ENCODE measurements at regions not wholly inside any gene's neighbourhood (a gene's known extent, or its start where the extent isn't known, plus 50 kb on each side); places are given as distances from the start of the nearest gene placed in this dataset.

- no peak overlapping the region for H3K4me3 Mint-ChIP-seq
- CTCF ChIA-PET: interaction anchor here (1.4 kb wide), 1 partner anchor 10 kb away, joined by 3 read pairs; no protein-coding TSS in a partner anchor
- no peak overlapping the region for H3K27ac Mint-ChIP-seq
- intact Hi-C loops (cut with micrococcal nuclease): no loop called here
- POLR2A ChIA-PET: no interaction called here
- no peaks in the 10 kb centered on the region for H3K9me3 Mint-ChIP-seq
- H3K4me1 Mint-ChIP-seq (ENCODE audit: low read depth): no peaks in the 10 kb centered on the region
- peaks cover 1% of the 10 kb centered on the region for H3K27me3 Mint-ChIP-seq
- no peak for DNase-seq
- no peaks in the 10 kb centered on the region for H3K36me3 Mint-ChIP-seq
Measured at GRCh38 chr6:145194389-145194788, 540.9 kb downstream of the EPM2A start.

DNA sequence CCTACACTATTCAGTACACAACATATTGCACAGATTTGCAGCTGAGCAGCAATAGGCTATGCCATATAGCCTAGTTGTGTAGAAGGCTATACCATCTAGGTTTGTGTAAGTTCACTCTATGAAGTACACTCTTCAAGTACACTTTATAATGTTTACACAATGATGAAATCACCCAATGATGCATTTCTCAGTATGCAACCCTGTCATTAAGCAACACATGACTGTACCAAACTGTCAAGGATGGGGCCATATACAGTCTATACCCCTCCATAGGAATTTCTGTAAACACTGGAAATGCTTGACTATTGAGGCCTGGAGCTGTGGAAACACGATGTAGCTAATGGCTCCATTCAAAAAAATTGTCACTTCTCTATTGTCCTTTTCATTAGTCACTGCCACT, 535.4 kb downstream of the EPM2A start:
- no peak overlapping the region for H3K27ac Mint-ChIP-seq
- CTCF ChIA-PET: no interaction called here
- POLR2A ChIA-PET: no interaction called here
- H3K9me3 Mint-ChIP-seq: no peaks in the 10 kb centered on the region
- DNase-seq: no peak
- intact Hi-C loops (cut with micrococcal nuclease): no loop called here
- no peaks in the 10 kb centered on the region for H3K36me3 Mint-ChIP-seq
- no peak overlapping the region for H3K4me3 Mint-ChIP-seq
- H3K4me1 Mint-ChIP-seq (ENCODE audit: low read depth): no peaks in the 10 kb centered on the region
- H3K27me3 Mint-ChIP-seq: peaks cover 3% of the 10 kb centered on the region

DNA sequence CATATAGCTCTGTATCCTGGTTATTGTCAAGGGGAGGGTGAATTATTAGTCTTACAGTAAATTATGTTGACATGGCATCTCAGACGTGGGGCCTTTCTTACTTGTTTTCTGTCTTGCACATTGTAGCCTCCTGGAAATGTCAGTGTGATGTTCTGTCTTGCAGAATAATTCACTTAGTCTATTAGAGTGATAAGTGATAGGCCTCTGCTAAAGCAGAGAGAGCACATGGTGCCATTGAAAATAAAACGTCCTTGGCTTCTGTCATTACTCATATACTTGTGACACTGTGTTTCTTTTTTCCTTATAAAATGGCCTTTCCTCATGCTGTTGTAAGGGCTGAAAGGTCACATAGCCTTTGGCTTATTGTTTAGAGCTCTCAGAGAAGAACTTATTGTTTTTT, 531.0 kb downstream of the EPM2A start:
- Mint-ChIP-seq H3K4me3 (no peak overlapping the region), H3K36me3 (no peaks in the 10 kb centered on the region), H3K27ac (no peak overlapping the region), H3K9me3 (no peaks in the 10 kb centered on the region), H3K27me3 (peaks cover 2% of the 10 kb centered on the region), H3K4me1 (ENCODE audit: low read depth) (no peaks in the 10 kb centered on the region)
- ChIA-PET CTCF (interaction anchor here (1.2 kb wide), 1 partner anchor 11 kb away, joined by 3 read pairs; no protein-coding TSS in a partner anchor), POLR2A (no interaction called here)
- DNase-seq: no peak
- intact Hi-C loops (cut with micrococcal nuclease): no loop called here

- intact Hi-C loops (cut with micrococcal nuclease): no loop called here
- Mint-ChIP-seq H3K36me3 (no peaks in the 10 kb centered on the region), H3K4me3 (no peak overlapping the region), H3K27me3 (peaks cover 2% of the 10 kb centered on the region), H3K9me3 (no peaks in the 10 kb centered on the region), H3K4me1 (ENCODE audit: low read depth) (no peaks in the 10 kb centered on the region), H3K27ac (no peak overlapping the region)
- no peak for DNase-seq
- ChIA-PET POLR2A (no interaction called here), CTCF (no interaction called here)
Measured at GRCh38 chr6:145206247-145206907, 528.9 kb downstream of the EPM2A start.

DNA sequence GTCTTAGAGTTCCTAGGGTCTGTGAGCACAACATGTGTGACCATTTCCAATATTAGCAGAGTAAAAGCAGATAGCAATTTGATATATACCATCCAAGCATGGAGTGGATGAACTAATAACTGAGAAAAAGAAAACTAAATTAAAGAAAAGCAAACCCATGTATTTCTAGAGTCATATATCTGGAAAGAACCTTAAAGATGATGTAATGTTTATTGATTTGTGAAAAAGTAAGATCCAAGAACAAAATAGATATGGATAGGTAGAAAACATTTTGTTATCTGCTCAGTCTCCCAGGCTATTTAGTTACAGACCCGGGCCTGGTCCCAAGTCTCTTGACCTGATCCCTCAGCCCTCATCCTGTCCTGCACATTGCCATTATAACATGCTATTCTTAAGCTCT, 526.8 kb downstream of the EPM2A start:
- no peak for DNase-seq
- Mint-ChIP-seq H3K36me3 (no peaks in the 10 kb centered on the region), H3K27ac (no peak overlapping the region), H3K9me3 (no peaks in the 10 kb centered on the region), H3K27me3 (no peaks in the 10 kb centered on the region), H3K4me1 (ENCODE audit: low read depth) (peaks cover 2% of the 10 kb centered on the region), H3K4me3 (no peak overlapping the region)
- intact Hi-C loops (cut with micrococcal nuclease): no loop called here
- ChIA-PET CTCF (no interaction called here), POLR2A (no interaction called here)

DNA sequence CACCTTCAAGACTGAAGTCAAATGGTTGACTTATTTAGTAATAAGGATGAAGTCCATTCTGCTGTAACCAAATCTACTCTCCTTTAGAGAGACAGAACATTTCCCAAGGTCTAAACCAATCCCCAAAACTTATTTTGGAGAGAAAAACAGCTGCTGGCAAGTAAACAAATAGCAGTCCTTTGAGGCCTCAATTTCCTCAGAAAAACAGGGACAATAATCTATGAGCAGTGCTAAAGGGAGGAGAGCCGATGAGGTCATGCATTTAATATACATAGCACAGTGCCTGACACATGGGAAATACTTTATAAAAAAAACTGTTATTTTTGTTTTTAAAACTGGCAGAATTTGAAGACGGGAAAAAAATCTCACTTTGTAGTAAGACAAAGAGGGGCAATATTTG, 526.0 kb downstream of the EPM2A start:
- intact Hi-C loops (cut with micrococcal nuclease): no loop called here
- Mint-ChIP-seq H3K27me3 (no peaks in the 10 kb centered on the region), H3K9me3 (no peaks in the 10 kb centered on the region), H3K36me3 (no peaks in the 10 kb centered on the region), H3K4me3 (no peak overlapping the region), H3K4me1 (ENCODE audit: low read depth) (peaks cover 8% of the 10 kb centered on the region), H3K27ac (no peak overlapping the region)
- DNase-seq: no peak
- CTCF ChIA-PET: no interaction called here
- POLR2A ChIA-PET: no interaction called here

- Mint-ChIP-seq H3K4me3 (no peak overlapping the region), H3K4me1 (ENCODE audit: low read depth) (peaks cover 8% of the 10 kb centered on the region), H3K27ac (no peak overlapping the region), H3K36me3 (no peaks in the 10 kb centered on the region), H3K27me3 (no peaks in the 10 kb centered on the region), H3K9me3 (no peaks in the 10 kb centered on the region)
- intact Hi-C loops (cut with micrococcal nuclease): loop anchor here (10.0 kb wide), 4 partner anchors 198 to 1108 kb away; no protein-coding TSS in a partner anchor
- POLR2A ChIA-PET: no interaction called here
- DNase-seq: no peak
- CTCF ChIA-PET: interaction anchor here (1.0 to 1.8 kb wide), 3 partner anchors 27 to 627 kb away, joined by 3 to 10 read pairs (median 4); no protein-coding TSS in a partner anchor
Measured at GRCh38 chr6:145212813-145213212, 522.5 kb downstream of the EPM2A start.

GRCh38 chr6:145213614-145214013, 521.7 kb downstream of the EPM2A start:
- no peak for DNase-seq
- H3K27ac Mint-ChIP-seq: no peak overlapping the region
- H3K36me3 Mint-ChIP-seq: no peaks in the 10 kb centered on the region
- peaks cover 8% of the 10 kb centered on the region for H3K4me1 Mint-ChIP-seq (ENCODE audit: low read depth)
- ChIA-PET CTCF (interaction anchor here (1.2 to 1.8 kb wide), 2 partner anchors 625 to 628 kb away, joined by 4 to 10 read pairs; no protein-coding TSS in a partner anchor), POLR2A (no interaction called here)
- peaks cover 2% of the 10 kb centered on the region for H3K27me3 Mint-ChIP-seq
- intact Hi-C loops (cut with micrococcal nuclease): loop anchor here (2.0 to 10.0 kb wide), 5 partner anchors 199 to 1109 kb away; no protein-coding TSS in a partner anchor
- H3K9me3 Mint-ChIP-seq: no peaks in the 10 kb centered on the region
- H3K4me3 Mint-ChIP-seq: no peak overlapping the region

DNA sequence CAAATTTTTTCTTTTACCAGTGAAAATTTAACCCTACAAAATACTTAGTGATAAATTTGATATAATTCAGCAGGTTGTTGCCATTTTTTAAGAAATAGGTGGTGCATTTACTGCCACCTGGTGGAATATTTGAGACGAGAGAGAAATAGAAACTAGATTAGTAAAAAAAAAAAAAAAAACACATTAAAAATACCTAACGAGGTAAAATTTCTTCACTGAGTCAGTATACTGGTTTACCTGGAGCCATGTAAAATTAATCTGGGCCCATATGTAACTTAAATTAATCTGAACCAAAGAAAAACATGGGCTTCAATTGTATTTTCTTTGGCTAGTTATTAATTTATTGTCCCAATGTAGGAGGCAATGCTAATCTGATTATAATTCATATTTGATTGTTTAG, 520.8 kb downstream of the EPM2A start:
- no peak overlapping the region for H3K27ac Mint-ChIP-seq
- peaks cover 8% of the 10 kb centered on the region for H3K4me1 Mint-ChIP-seq (ENCODE audit: low read depth)
- no peaks in the 10 kb centered on the region for H3K9me3 Mint-ChIP-seq
- ChIA-PET POLR2A (no interaction called here), CTCF (interaction anchor here (1.8 kb wide), 1 partner anchor 629 kb away, joined by 10 read pairs; no protein-coding TSS in a partner anchor)
- DNase-seq: no peak
- H3K36me3 Mint-ChIP-seq: no peaks in the 10 kb centered on the region
- H3K27me3 Mint-ChIP-seq: peaks cover 4% of the 10 kb centered on the region
- intact Hi-C loops (cut with micrococcal nuclease): loop anchor here (2.0 to 10.0 kb wide), 5 partner anchors 200 to 1110 kb away; no protein-coding TSS in a partner anchor
- H3K4me3 Mint-ChIP-seq: no peak overlapping the region

DNA sequence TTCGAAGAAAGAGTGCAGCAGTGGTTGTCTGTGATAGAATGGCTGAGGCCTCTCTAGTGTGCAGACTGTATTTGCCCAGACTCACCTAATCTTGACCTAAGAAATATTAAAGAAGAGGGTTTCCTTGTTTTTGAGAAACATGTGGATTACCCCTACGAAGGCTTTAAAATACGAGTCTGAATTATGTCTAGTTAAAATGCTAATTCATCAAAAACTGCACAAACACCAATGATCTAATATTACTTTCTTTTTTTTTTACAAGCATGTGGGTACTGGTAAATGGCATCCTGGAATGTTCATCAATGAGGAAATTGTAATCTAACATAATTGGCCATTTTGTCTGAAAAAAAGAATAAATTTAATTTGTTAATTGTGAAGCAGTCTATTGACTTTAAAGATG, 510.9 kb downstream of the EPM2A start:
- DNase-seq: no peak
- Mint-ChIP-seq H3K4me1 (ENCODE audit: low read depth) (no peaks in the 10 kb centered on the region), H3K27ac (no peak overlapping the region), H3K4me3 (no peak overlapping the region), H3K9me3 (no peaks in the 10 kb centered on the region), H3K27me3 (peaks cover 1% of the 10 kb centered on the region), H3K36me3 (peaks cover 2% of the 10 kb centered on the region)
- intact Hi-C loops (cut with micrococcal nuclease): no loop called here
- ChIA-PET POLR2A (no interaction called here), CTCF (no interaction called here)

DNA sequence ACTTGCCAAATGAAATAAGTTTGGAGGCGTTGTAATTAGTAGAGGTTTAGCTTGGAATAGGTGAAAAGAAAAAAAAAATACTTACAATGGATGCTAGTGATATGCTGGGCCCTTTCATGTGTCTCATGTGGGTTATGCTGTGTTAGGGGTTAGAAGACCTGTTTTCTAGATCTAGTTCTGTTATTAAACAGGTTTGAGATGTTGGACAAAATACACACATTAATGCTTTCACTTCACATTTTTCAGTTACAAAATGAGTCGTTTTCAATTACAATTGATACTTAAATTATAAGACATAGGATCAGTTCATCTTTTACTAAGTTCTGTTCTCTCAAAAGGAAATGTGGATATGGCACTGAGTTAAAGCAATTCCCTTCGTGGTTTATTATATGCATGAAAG, 509.8 kb downstream of the EPM2A start:
- ChIA-PET POLR2A (no interaction called here), CTCF (no interaction called here)
- no peak for DNase-seq
- peaks cover under 1% of the 10 kb centered on the region for H3K27me3 Mint-ChIP-seq
- H3K36me3 Mint-ChIP-seq: peaks cover 1% of the 10 kb centered on the region
- H3K4me3 Mint-ChIP-seq: no peak overlapping the region
- H3K4me1 Mint-ChIP-seq (ENCODE audit: low read depth): no peaks in the 10 kb centered on the region
- H3K27ac Mint-ChIP-seq: no peak overlapping the region
- intact Hi-C loops (cut with micrococcal nuclease): no loop called here
- H3K9me3 Mint-ChIP-seq: no peaks in the 10 kb centered on the region

GRCh38 chr6:145227593-145227992, 507.7 kb downstream of the EPM2A start:
- no peaks in the 10 kb centered on the region for H3K9me3 Mint-ChIP-seq

DNA sequence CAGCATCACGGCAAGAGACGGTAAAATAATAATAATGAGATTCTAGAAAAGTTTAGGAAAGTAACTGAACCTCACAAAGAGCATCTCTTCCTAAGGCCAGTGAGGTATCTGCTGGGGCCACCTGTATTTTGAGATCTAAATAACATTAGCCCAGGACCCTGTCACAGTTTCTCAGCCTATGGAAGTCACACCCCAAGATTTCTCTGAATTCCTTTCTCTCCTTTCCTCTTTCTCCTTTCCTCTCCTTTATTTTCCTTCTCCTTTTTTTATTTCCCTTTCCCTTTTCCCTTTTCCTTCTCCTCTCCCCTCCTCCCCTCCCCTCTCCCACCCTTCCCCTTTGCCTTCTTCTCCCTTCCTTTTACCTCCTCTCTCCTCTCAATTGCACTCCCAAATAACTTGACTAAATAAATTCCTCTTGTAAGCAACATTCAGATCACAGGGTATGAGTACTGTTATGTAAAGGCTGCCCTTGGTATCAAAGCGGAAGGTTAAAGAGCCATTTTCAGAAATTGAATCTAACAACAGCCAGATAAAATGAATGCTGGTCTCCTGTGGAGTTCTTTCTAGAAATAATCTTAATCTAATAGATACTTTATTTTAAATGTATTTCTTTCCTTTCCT, 506.2 kb downstream of the EPM2A start:
- H3K36me3 Mint-ChIP-seq: no peaks in the 10 kb centered on the region

More at GRCh38 chr6:145227593-145227992, 507.7 kb downstream of the EPM2A start:
- no peak for DNase-seq
- Mint-ChIP-seq H3K27me3 (no peaks in the 10 kb centered on the region), H3K4me3 (no peak overlapping the region), H3K4me1 (ENCODE audit: low read depth) (no peaks in the 10 kb centered on the region), H3K27ac (no peak overlapping the region), H3K36me3 (no peaks in the 10 kb centered on the region)
- ChIA-PET POLR2A (no interaction called here), CTCF (no interaction called here)
- intact Hi-C loops (cut with micrococcal nuclease): no loop called here

More for the DNA sequence above, 506.2 kb downstream of the EPM2A start:
- H3K4me1 Mint-ChIP-seq (ENCODE audit: low read depth): no peaks in the 10 kb centered on the region
- POLR2A ChIA-PET: no interaction called here
- no peak overlapping the region for H3K4me3 Mint-ChIP-seq
- H3K9me3 Mint-ChIP-seq: no peaks in the 10 kb centered on the region
- intact Hi-C loops (cut with micrococcal nuclease): no loop called here
- DNase-seq: no peak
- no peak overlapping the region for H3K27ac Mint-ChIP-seq
- CTCF ChIA-PET: no interaction called here
- no peaks in the 10 kb centered on the region for H3K27me3 Mint-ChIP-seq

All from activated CD4-positive, alpha-beta memory T cell treated with anti-CD3 and anti-CD28 coated beads for 36 hours (primary cell).